ENCODE measurements at regions not wholly inside any gene's neighbourhood (a gene's known extent, or its start where the extent isn't known, plus 50 kb on each side); places are given as distances from the start of the nearest gene placed in this dataset.

- TF ChIP-seq CTCF (conservative IDR thresholded peaks at IDR 0.05 in 1 of 2, IDR thresholded peaks at IDR 0.05 in 1 of 2; ENCODE audit: low read depth in 1 of 2, low read length in 2 of 2): no peak
- no peak for TF ChIP-seq EZH2 (IDR thresholded peaks at IDR 0.05; ENCODE audit: low read length, missing control alignments)
- H2AFZ ChIP-seq (ENCODE audit: low read length): no peak overlapping the region
These were observed 881.0 kb downstream of the PCDH18 start for GRCh38 chr4:136651278-136651667.

GRCh38 chr4:136650541-136651277, 881.6 kb downstream of the PCDH18 start:
- H3K4me1 ChIP-seq (ENCODE audit: control insufficient read depth, extremely low read depth, insufficient read depth, low read length): no peaks in the 10 kb centered on the region

More at GRCh38 chr4:136651278-136651667, 881.0 kb downstream of the PCDH18 start:
- no peak overlapping the region for H3K4me2 ChIP-seq (ENCODE audit: extremely low read depth, insufficient read depth, low read length)
- no peaks in the 10 kb centered on the region for H4K20me1 ChIP-seq (ENCODE audit: control insufficient read depth, extremely low read depth, insufficient read depth, low read length)
- no peak overlapping the region for H3K27ac ChIP-seq (ENCODE audit: insufficient read depth, low read length)
- peak; percentile 4 to 18 for DNase-seq (ENCODE audit: low read depth in 2 of 2)
- H3K36me3 ChIP-seq (ENCODE audit: control insufficient read depth, insufficient read depth, low read length): no peaks in the 10 kb centered on the region
- H3K9ac ChIP-seq (ENCODE audit: insufficient read depth, low read length): no peak overlapping the region
- H3K4me3 ChIP-seq (replicated peaks in 1 of 4; ENCODE audit: control extremely low read depth in 1 of 4, insufficient read depth in 1 of 4, low read depth in 3 of 4, low read length in 4 of 4): no peak overlapping the region
- H3K27me3 ChIP-seq (ENCODE audit: control insufficient read depth, insufficient read depth, low read length): no peaks in the 10 kb centered on the region
- H3K4me1 ChIP-seq (ENCODE audit: control insufficient read depth, extremely low read depth, insufficient read depth, low read length): no peaks in the 10 kb centered on the region
- H3K9me3 ChIP-seq (ENCODE audit: control insufficient read depth, insufficient read depth, low read depth, low read length): no peaks in the 10 kb centered on the region
- no peaks in the 10 kb centered on the region for H3K79me2 ChIP-seq (ENCODE audit: control insufficient read depth, insufficient read depth, low read length)

GRCh38 chr4:136644279-136644678, 888.0 kb downstream of the PCDH18 start:
- Histone ChIP-seq H3K9me3 (ENCODE audit: control insufficient read depth, insufficient read depth, low read depth, low read length) (no peaks in the 10 kb centered on the region), H3K36me3 (ENCODE audit: control insufficient read depth, insufficient read depth, low read length) (no peaks in the 10 kb centered on the region), H3K4me1 (ENCODE audit: control insufficient read depth, extremely low read depth, insufficient read depth, low read length) (no peaks in the 10 kb centered on the region), H4K20me1 (ENCODE audit: control insufficient read depth, extremely low read depth, insufficient read depth, low read length) (no peaks in the 10 kb centered on the region), H3K27ac (ENCODE audit: insufficient read depth, low read length) (no peak overlapping the region), H2AFZ (ENCODE audit: low read length) (no peak overlapping the region), H3K9ac (ENCODE audit: insufficient read depth, low read length) (no peak overlapping the region), H3K4me2 (ENCODE audit: extremely low read depth, insufficient read depth, low read length) (no peak overlapping the region), H3K79me2 (ENCODE audit: control insufficient read depth, insufficient read depth, low read length) (no peaks in the 10 kb centered on the region), H3K4me3 (replicated peaks in 1 of 4; ENCODE audit: control extremely low read depth in 1 of 4, insufficient read depth in 1 of 4, low read depth in 3 of 4, low read length in 4 of 4) (no peak overlapping the region), H3K27me3 (ENCODE audit: control insufficient read depth, insufficient read depth, low read length) (no peaks in the 10 kb centered on the region)
- TF ChIP-seq CTCF (conservative IDR thresholded peaks at IDR 0.05 in 1 of 2, IDR thresholded peaks at IDR 0.05 in 1 of 2; ENCODE audit: low read depth in 1 of 2, low read length in 2 of 2) (no peak), EZH2 (IDR thresholded peaks at IDR 0.05; ENCODE audit: low read length, missing control alignments) (no peak)
- DNase-seq (ENCODE audit: low read depth in 2 of 2): peak in 1 of 2 donors; percentile 7

More at GRCh38 chr4:136650541-136651277, 881.6 kb downstream of the PCDH18 start:
- Histone ChIP-seq H4K20me1 (ENCODE audit: control insufficient read depth, extremely low read depth, insufficient read depth, low read length) (no peaks in the 10 kb centered on the region), H3K36me3 (ENCODE audit: control insufficient read depth, insufficient read depth, low read length) (no peaks in the 10 kb centered on the region), H3K79me2 (ENCODE audit: control insufficient read depth, insufficient read depth, low read length) (no peaks in the 10 kb centered on the region), H3K27me3 (ENCODE audit: control insufficient read depth, insufficient read depth, low read length) (no peaks in the 10 kb centered on the region), H3K4me3 (replicated peaks in 1 of 4; ENCODE audit: control extremely low read depth in 1 of 4, insufficient read depth in 1 of 4, low read depth in 3 of 4, low read length in 4 of 4) (no peak overlapping the region), H3K4me2 (ENCODE audit: extremely low read depth, insufficient read depth, low read length) (no peak overlapping the region), H3K27ac (ENCODE audit: insufficient read depth, low read length) (no peak overlapping the region), H3K9me3 (ENCODE audit: control insufficient read depth, insufficient read depth, low read depth, low read length) (no peaks in the 10 kb centered on the region), H3K9ac (ENCODE audit: insufficient read depth, low read length) (no peak overlapping the region), H2AFZ (ENCODE audit: low read length) (no peak overlapping the region)
- peak; percentile 31 to 80 for DNase-seq (ENCODE audit: low read depth in 2 of 2)
- TF ChIP-seq EZH2 (IDR thresholded peaks at IDR 0.05; ENCODE audit: low read length, missing control alignments) (no peak), CTCF (conservative IDR thresholded peaks at IDR 0.05 in 1 of 2, IDR thresholded peaks at IDR 0.05 in 1 of 2; ENCODE audit: low read depth in 1 of 2, low read length in 2 of 2) (no peak)

Data from fibroblast of lung (primary cell).